ENCODE measurements at regions not wholly inside any gene's neighbourhood (a gene's known extent, or its start where the extent isn't known, plus 50 kb on each side); places are given as distances from the start of the nearest gene placed in this dataset.

DNA sequence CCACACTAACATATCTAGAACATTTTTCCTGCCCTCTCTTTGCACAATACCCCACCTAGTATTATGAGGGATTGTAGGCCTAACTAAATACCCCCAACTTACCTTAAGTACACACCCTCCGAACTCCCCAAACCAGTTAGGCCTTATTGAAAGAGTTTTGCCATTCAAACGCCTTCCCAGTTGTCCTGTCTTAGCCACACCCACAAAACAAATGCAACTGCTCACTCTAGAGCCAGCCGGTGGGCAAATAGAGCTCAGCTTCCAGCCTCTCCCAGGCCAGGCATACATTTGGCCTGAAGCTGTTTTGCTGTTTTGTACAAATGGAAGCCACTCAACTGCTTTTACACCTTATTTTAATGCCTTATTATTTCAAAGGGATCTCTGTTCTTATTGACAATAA lies 224.2 kb upstream of the RUNX1 start:
- TF ChIP-seq NFIC (IDR thresholded peaks at IDR 0.05) (no peak), ZBTB7A (IDR thresholded peaks at IDR 0.05; ENCODE audit: low read depth) (no peak), TAF1 (IDR thresholded peaks at IDR 0.05; ENCODE audit: low read depth) (no peak), EGR1 (IDR thresholded peaks at IDR 0.05) (no peak), RAD21 (IDR thresholded peaks at IDR 0.05; ENCODE audit: low read depth) (no peak), FOXM1 (IDR thresholded peaks at IDR 0.05; ENCODE audit: borderline replicate concordance, low read depth) (no peak), CEBPB (IDR thresholded peaks at IDR 0.05) (no peak), EP300 (IDR thresholded peaks at IDR 0.05; ENCODE audit: borderline replicate concordance) (no peak), TEAD4 (IDR thresholded peaks at IDR 0.05) (no peak), TCF12 (IDR thresholded peaks at IDR 0.05; ENCODE audit: low read depth) (no peak), REST (IDR thresholded peaks at IDR 0.05; ENCODE audit: low read depth) (no peak)
- TF ChIP-seq, protein P1, sequence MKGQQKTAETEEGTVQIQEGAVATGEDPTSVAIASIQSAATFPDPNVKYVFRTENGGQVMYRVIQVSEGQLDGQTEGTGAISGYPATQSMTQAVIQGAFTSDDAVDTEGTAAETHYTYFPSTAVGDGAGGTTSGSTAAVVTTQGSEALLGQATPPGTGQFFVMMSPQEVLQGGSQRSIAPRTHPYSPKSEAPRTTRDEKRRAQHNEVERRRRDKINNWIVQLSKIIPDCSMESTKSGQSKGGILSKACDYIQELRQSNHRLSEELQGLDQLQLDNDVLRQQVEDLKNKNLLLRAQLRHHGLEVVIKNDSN (IDR thresholded peaks at IDR 0.05) = no peak

DNA sequence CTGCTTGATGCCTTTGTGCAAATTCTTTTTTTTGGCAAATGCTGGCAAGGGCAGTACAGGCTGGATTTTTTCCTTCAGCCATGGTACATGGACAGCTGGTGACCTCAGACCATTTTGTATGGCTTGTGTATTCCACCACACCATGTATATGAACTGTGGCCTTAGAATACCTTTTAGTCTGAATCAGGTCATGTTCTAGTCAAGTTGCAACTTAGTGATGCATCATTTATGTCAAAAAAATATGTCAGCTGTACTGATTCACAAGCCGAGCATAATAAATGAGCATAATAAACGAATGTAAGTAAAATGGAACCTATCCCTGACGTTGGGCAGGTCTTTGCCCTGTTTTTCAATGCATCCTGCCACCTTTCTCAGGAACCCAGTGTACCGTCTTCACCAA lies 219.7 kb upstream of the RUNX1 start:
- no peak for TF ChIP-seq RAD21 (IDR thresholded peaks at IDR 0.05; ENCODE audit: low read depth)
- no peak for TF ChIP-seq NFIC (IDR thresholded peaks at IDR 0.05)
- no peak for TF ChIP-seq YY1 (IDR thresholded peaks at IDR 0.05; ENCODE audit: low read depth)
- no peak for TF ChIP-seq EP300 (IDR thresholded peaks at IDR 0.05; ENCODE audit: borderline replicate concordance)
- TF ChIP-seq REST (IDR thresholded peaks at IDR 0.05; ENCODE audit: low read depth) = no peak
- TF ChIP-seq, protein P1 (IDR thresholded peaks at IDR 0.05) = no peak
- TF ChIP-seq TEAD4 (IDR thresholded peaks at IDR 0.05) = no peak
- no peak for TF ChIP-seq TAF1 (IDR thresholded peaks at IDR 0.05; ENCODE audit: low read depth)
- no peak for TF ChIP-seq CEBPB (IDR thresholded peaks at IDR 0.05)
- TF ChIP-seq ZBTB7A (IDR thresholded peaks at IDR 0.05; ENCODE audit: low read depth) = no peak
- no peak for TF ChIP-seq CREB1 (IDR thresholded peaks at IDR 0.05; ENCODE audit: low read depth)

DNA sequence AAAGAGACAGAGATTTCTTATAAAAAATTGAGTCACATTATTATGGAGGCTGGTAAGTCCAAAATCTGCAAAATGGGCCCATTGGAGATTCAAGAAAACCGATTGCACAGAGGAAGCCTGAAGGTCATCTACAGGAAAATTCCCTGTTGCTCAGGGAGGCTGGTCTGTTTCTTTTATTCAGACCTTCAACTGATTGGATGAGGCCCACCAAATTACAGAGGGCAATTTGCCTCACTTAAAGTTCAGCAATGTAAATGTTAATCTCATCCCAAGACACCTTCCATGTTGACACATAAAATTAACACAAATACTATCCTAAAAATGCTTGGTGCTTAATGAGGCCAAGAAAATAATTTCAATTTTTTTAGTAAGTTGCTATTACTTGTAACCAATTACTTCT lies 219.2 kb upstream of the RUNX1 start:
- TF ChIP-seq ZBTB7A (IDR thresholded peaks at IDR 0.05; ENCODE audit: low read depth) = no peak
- no peak for TF ChIP-seq EGR1 (IDR thresholded peaks at IDR 0.05)
- TF ChIP-seq, protein P1 (IDR thresholded peaks at IDR 0.05) = no peak
- no peak for TF ChIP-seq CREB1 (IDR thresholded peaks at IDR 0.05; ENCODE audit: low read depth)
- TF ChIP-seq TAF1 (IDR thresholded peaks at IDR 0.05; ENCODE audit: low read depth) = no peak
- TF ChIP-seq CEBPB (IDR thresholded peaks at IDR 0.05) = no peak
- no peak for TF ChIP-seq TCF12 (IDR thresholded peaks at IDR 0.05; ENCODE audit: low read depth)
- TF ChIP-seq NFIC (IDR thresholded peaks at IDR 0.05) = no peak
- TF ChIP-seq REST (IDR thresholded peaks at IDR 0.05; ENCODE audit: low read depth) = no peak
- no peak for TF ChIP-seq EP300 (IDR thresholded peaks at IDR 0.05; ENCODE audit: borderline replicate concordance)
- TF ChIP-seq MAX (IDR thresholded peaks at IDR 0.05) = no peak
- no peak for TF ChIP-seq FOXM1 (IDR thresholded peaks at IDR 0.05; ENCODE audit: borderline replicate concordance, low read depth)
- TF ChIP-seq TEAD4 (IDR thresholded peaks at IDR 0.05) = no peak
- no peak for TF ChIP-seq RAD21 (IDR thresholded peaks at IDR 0.05; ENCODE audit: low read depth)

- TF ChIP-seq EGR1 (IDR thresholded peaks at IDR 0.05) (no peak), TAF1 (IDR thresholded peaks at IDR 0.05; ENCODE audit: low read depth) (no peak), TEAD4 (IDR thresholded peaks at IDR 0.05) (no peak), TCF12 (IDR thresholded peaks at IDR 0.05; ENCODE audit: low read depth) (no peak), FOXM1 (IDR thresholded peaks at IDR 0.05; ENCODE audit: borderline replicate concordance, low read depth) (no peak), REST (IDR thresholded peaks at IDR 0.05; ENCODE audit: low read depth) (no peak), CEBPB (IDR thresholded peaks at IDR 0.05) (no peak), NFIC (IDR thresholded peaks at IDR 0.05) (no peak), CREB1 (IDR thresholded peaks at IDR 0.05; ENCODE audit: low read depth) (no peak), ZBTB7A (IDR thresholded peaks at IDR 0.05; ENCODE audit: low read depth) (no peak), YY1 (IDR thresholded peaks at IDR 0.05; ENCODE audit: low read depth) (no peak), EP300 (IDR thresholded peaks at IDR 0.05; ENCODE audit: borderline replicate concordance) (no peak)
- TF ChIP-seq, protein P1 (IDR thresholded peaks at IDR 0.05) = no peak
These were observed 217.4 kb upstream of the RUNX1 start for GRCh38 chr21:35266546-35266945.

Measured in Ishikawa (cell line).